ENCODE measurements at regions not wholly inside any gene's neighbourhood (a gene's known extent, or its start where the extent isn't known, plus 50 kb on each side); places are given as distances from the start of the nearest gene placed in this dataset.

GRCh38 chr5:92455011-92455410 lies 1071.9 kb upstream of the ARRDC3 start:
- no peak for DNase-seq

GRCh38 chr5:92444888-92445287 lies 1061.8 kb upstream of the ARRDC3 start:
- no peak for DNase-seq

DNA sequence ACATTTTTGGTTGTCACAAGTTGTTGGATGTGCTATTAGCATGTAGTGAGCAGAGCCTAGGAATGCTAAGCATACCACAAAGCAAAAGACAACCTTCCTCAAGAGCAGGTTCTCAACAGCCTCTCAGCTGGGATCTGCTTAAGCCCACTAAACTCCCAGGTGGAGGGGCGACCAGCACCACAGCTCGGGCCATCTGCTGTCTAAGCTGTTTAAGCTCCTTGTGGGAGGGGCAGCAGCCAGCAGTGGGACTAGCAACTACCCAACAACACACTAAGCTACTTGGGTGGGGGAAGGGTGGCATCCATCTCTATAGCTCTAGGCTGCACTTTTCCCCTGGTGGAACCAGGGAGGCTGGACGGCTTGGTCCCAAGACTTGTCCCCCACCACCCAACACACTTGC lies 1052.7 kb upstream of the ARRDC3 start:
- DNase-seq = no peak

- no peak for DNase-seq
Observed at GRCh38 chr5:92429646-92430045, 1046.5 kb upstream of the ARRDC3 start.

DNA sequence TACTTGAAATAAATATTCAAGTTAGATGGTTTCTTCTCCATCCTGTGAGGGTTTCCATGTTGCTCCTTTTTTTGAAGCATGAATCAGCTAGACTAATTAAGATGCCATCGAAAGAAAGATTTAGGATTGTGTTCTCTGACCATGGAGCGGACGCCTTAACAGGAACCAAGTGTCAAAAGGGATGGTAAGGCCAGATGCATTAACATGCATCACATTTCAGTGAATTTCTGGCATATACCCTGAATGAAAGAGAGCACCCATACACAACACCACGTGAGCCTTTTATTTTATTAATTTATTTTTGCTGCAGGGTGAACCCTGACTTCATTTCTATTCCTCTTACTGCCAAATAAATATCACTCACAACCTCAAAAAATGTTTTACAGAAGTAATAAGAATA lies 1045.3 kb upstream of the ARRDC3 start:
- DNase-seq = no peak

- DNase-seq = no peak
Observed at GRCh38 chr5:92424785-92425426, 1041.8 kb upstream of the ARRDC3 start.

DNA sequence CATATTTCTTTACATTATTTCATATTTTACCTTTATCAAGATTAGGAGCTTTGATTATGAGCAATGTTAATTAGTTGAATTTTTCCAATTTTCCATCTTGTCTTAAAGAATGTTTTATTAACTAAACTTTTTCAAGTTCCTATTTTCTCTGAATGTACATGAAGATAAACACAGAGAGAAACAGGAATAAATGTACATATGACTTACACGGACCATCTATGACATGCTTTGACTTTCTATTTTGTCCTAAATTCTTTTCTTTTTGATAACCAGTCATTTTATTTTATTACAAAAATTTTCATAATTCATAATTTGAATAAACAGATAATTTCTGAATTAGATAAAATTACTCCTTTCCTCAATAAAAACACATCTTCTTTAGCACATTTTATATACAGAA lies 1038.8 kb upstream of the ARRDC3 start:
- DNase-seq = no peak

GRCh38 chr5:92421196-92421595 lies 1038.1 kb upstream of the ARRDC3 start:
- DNase-seq = no peak

GRCh38 chr5:92419261-92419660 lies 1036.1 kb upstream of the ARRDC3 start:
- no peak for DNase-seq

- no peak for DNase-seq
Observed at GRCh38 chr5:92418341-92418740, 1035.2 kb upstream of the ARRDC3 start.

- no peak for DNase-seq
Observed at GRCh38 chr5:92409134-92409533, 1026.0 kb upstream of the ARRDC3 start.

GRCh38 chr5:92402956-92403702 lies 1020.0 kb upstream of the ARRDC3 start:
- no peak for DNase-seq

GRCh38 chr5:92402045-92402444 lies 1018.9 kb upstream of the ARRDC3 start:
- DNase-seq = no peak

DNA sequence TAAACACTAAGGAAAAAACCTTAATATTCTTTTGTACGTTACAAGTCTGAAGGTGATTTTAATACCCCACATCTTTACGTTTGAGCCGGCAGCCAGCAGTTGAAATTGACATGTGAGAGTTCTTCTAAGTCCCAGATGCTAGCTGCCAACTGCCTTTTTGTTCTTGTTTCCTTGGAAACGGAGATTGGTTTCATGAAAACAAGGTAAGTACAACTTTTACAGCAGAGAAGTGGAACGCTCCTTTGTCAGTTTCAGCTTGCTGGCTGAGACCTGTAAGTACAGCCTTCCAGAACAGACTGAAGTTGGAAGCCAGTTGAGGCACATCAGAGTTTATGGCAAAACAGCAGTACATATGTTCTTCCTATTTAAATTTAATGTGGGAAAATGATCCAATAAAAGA lies 1018.4 kb upstream of the ARRDC3 start:
- DNase-seq = no peak

DNA sequence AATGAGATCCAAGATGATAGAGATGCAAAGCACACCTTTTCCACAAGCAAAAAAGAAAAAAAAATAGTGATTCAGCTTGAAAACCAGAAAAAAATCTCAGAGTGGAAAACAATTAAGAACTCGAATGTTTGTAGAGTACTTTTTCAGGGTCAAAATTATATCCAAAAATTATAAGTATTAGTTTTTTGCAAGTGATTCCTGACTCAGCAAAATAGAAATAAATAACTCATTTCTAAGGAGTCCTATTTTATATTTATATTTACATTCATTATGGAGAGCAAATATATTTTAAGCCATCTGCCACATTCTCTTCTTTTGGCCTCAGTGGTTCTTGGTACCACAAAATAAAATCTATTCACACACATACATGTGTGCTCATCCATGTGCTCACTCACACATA lies 1011.8 kb upstream of the ARRDC3 start:
- DNase-seq = no peak

GRCh38 chr5:92390657-92391056 lies 1007.5 kb upstream of the ARRDC3 start:
- DNase-seq = no peak

DNA sequence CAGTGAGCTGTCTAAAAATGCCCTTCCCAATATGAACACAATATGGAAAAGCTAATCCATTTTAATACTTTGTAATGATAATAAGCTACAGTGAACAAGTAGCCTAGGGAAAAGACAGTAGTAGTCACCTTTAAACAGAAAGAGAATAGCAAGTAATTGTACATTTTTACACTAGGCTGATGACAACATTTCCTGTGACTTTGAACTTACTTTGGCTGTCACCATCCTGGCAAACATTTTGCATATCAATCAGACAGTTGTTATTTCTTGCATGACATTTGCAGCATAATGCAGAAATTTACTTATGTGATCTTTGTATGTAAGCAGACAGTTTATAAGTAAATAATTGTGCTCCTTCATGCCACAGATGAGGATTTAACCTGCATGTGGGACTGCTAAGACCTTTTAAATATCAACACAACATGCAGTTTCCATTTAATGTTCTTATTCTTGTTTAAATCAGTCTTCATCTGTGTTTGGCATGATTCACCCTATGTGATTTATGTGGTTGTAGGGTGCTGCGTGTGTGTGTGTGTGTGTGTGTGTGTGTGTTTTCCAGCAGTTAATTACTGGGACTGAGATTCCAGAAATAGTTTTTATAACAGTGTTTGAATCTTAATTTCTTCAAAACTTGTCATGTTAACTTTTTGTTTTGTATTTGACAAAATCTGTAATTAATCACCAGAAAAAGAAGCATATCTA lies 997.1 kb upstream of the ARRDC3 start:
- no peak for DNase-seq

DNA sequence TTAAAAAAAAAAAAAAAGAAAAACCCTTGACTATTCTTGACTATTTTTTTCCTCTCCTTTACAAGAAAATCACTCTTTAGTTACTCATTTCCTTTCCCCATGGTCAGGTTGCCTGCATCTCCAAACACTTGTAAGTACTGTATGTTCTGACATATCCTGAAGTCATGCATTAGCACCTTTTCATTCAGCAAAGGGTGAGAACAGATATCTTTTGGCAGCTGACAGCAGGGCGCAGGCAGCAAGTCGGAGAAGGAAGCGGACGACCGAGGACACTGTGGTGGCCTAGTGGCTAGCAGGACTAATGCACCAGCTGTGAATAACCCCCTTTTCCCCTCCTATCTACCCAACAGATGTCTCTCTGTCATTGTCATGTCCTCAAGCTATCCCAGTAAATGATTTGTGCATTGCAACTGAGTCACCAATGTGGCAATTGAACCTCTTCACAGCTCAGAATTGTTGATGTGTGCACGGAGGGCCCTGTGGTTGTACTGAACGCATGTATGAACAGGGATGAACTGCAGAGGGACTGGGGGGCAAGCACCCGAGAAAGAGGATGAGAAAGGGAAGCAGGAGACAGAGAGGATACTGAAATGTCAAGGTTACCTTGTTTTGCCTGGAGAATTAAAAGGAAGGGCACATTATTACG lies 996.0 kb upstream of the ARRDC3 start:
- no peak for DNase-seq

DNA sequence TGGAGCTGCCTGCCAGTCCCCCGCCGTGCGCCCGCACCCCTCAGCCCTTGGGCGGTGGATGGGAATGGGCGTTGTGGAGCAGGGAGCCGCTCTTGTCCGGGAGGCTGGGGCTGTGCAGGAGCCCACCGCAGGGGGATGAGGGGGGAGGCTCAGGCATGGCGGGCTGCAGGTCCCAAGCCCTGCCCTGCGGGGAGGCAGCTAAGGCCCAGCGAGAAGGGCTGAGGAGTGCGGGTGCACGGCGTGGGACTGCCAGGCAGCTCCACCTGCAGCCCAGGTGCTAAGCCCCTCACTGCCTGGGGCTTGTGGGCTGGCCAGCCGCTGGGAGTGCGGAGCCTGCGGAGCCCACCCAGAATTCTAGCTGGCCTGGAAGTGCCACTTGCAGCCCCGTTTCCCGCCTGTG lies 991.7 kb upstream of the ARRDC3 start:
- DNase-seq = no peak

DNA sequence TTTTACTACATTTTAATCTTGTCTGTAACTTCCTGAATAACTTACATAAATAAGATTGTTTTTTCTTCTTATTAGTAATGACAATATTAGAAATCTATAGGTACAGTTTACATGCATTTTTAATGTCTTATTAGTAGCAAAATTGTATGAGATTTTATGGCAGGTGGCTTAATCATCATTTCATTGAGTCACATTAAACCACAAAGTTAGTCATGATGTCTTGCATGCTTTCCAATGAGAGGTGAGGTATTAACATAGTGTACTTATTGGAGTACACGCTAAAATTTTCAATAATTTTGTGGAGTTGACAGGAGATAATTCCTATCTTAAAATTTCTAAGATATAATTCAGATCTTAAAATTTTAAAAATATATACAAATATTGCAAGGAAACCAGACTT lies 989.6 kb upstream of the ARRDC3 start:
- DNase-seq = no peak

- no peak for DNase-seq
Observed at GRCh38 chr5:92371889-92372235, 988.7 kb upstream of the ARRDC3 start.

DNA sequence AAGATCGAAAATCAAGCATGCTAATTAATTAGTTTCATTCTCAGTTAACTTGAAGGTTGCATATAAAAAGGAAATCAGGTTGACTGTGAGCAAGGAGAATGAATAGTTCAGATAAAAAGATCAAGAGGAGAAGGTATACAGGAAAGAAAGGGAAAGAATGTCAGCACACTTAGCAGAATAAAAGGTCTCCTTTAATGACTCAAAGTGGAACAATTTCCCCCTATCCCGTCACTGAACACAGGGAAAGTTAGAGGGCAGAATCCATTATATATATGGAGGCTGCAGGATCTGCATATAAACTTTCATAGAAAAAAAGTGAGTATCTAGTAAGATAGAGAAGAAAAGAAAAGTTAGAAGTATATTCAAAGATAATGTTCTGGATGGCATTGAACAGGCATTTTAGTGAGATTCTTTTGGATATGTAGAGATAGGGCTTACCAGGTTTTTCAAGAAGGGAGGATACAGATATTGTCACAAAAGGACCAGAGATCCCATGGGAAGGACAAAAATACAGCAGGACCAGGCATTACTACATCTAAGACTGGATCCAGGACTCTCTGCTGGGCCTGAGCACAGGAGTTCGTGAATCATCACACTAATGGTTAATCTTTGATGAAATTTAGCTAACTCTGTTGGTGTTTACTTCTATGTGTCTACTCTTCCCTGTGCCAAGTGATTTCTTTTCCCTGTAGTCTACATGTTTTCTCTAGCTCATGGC lies 988.2 kb upstream of the ARRDC3 start:
- no peak for DNase-seq

- DNase-seq = no peak
Observed at GRCh38 chr5:92370032-92370431, 986.9 kb upstream of the ARRDC3 start.
